ENCODE measurements at regions not wholly inside any gene's neighbourhood (a gene's known extent, or its start where the extent isn't known, plus 50 kb on each side); places are given as distances from the start of the nearest gene placed in this dataset.
"Not testable (repeated sequence)": the region's sequence is repeated elsewhere in the genome, so short reads cannot be mapped to it uniquely, and the experiment has no call there.

GRCh38 chr6:140275725-140276124 is 901.3 kb upstream of the CITED2 start:
- ChIA-PET CTCF (interaction anchor here (2.7 kb wide), 1 partner anchor 9 kb away, joined by 7 read pairs; no protein-coding TSS in a partner anchor), POLR2A (no interaction called here)
- no peak for DNase-seq (ENCODE audit: extremely low spot score)
- no peak for TF ChIP-seq CTCF (IDR thresholded peaks at IDR 0.05; ENCODE audit: control extremely low read depth, extremely low read depth, low read depth, missing control alignments)

GRCh38 chr6:140274548-140274947 is 900.1 kb upstream of the CITED2 start:
- ChIA-PET CTCF (interaction anchor here (2.7 kb wide), 1 partner anchor 10 kb away, joined by 7 read pairs; no protein-coding TSS in a partner anchor), POLR2A (no interaction called here)
- DNase-seq (ENCODE audit: extremely low spot score): no peak
- TF ChIP-seq CTCF (IDR thresholded peaks at IDR 0.05; ENCODE audit: control extremely low read depth, extremely low read depth, low read depth, missing control alignments): no peak

GRCh38 chr6:140271759-140272377 is 897.4 kb upstream of the CITED2 start:
- peak; percentile 37 for DNase-seq (ENCODE audit: extremely low spot score)
- POLR2A ChIA-PET: no interaction called here
- TF ChIP-seq CTCF (IDR thresholded peaks at IDR 0.05; ENCODE audit: control extremely low read depth, extremely low read depth, low read depth, missing control alignments): no peak
- CTCF ChIA-PET: interaction anchor here (1.5 kb wide), 1 partner anchor 35 kb away, joined by 3 read pairs; no protein-coding TSS in a partner anchor

GRCh38 chr6:140269591-140270165 is 895.2 kb upstream of the CITED2 start:
- POLR2A ChIA-PET: no interaction called here
- no peak for DNase-seq (ENCODE audit: extremely low spot score)
- TF ChIP-seq CTCF (IDR thresholded peaks at IDR 0.05; ENCODE audit: control extremely low read depth, extremely low read depth, low read depth, missing control alignments): no peak
- CTCF ChIA-PET: no interaction called here

GRCh38 chr6:140264431-140264830 is 890.0 kb upstream of the CITED2 start:
- CTCF ChIA-PET: no interaction called here
- no peak for TF ChIP-seq CTCF (IDR thresholded peaks at IDR 0.05; ENCODE audit: control extremely low read depth, extremely low read depth, low read depth, missing control alignments)
- no peak for DNase-seq (ENCODE audit: extremely low spot score)
- POLR2A ChIA-PET: no interaction called here

GRCh38 chr6:140258302-140258701 is 883.9 kb upstream of the CITED2 start:
- DNase-seq (ENCODE audit: extremely low spot score); POLR2A ChIA-PET; CTCF ChIA-PET: not testable (repeated sequence)

GRCh38 chr6:140256248-140256647 is 881.8 kb upstream of the CITED2 start:
- CTCF ChIA-PET: no interaction called here
- POLR2A ChIA-PET: no interaction called here
- TF ChIP-seq CTCF (IDR thresholded peaks at IDR 0.05; ENCODE audit: control extremely low read depth, extremely low read depth, low read depth, missing control alignments): no peak
- DNase-seq (ENCODE audit: extremely low spot score): no peak
